GM18519 (cell line): ENCODE measurements at regions not wholly inside any gene's neighbourhood (a gene's known extent, or its start where the extent isn't known, plus 50 kb on each side); places are given as distances from the start of the nearest gene placed in this dataset.
"Not testable (repeated sequence)": the region's sequence is repeated elsewhere in the genome, so short reads cannot be mapped to it uniquely, and the experiment has no call there.

ENCODE experiments used
- ATAC-seq: cut with Tn5 transposase; IDR thresholded peaks from one replicate; pipeline ENCODE4 v1.9.1; 2021; ENCODE audit warnings: mild to moderate bottlenecking, moderate library complexity; ENCODE audit not compliant: unreplicated experiment, low FRiP score

DNA sequence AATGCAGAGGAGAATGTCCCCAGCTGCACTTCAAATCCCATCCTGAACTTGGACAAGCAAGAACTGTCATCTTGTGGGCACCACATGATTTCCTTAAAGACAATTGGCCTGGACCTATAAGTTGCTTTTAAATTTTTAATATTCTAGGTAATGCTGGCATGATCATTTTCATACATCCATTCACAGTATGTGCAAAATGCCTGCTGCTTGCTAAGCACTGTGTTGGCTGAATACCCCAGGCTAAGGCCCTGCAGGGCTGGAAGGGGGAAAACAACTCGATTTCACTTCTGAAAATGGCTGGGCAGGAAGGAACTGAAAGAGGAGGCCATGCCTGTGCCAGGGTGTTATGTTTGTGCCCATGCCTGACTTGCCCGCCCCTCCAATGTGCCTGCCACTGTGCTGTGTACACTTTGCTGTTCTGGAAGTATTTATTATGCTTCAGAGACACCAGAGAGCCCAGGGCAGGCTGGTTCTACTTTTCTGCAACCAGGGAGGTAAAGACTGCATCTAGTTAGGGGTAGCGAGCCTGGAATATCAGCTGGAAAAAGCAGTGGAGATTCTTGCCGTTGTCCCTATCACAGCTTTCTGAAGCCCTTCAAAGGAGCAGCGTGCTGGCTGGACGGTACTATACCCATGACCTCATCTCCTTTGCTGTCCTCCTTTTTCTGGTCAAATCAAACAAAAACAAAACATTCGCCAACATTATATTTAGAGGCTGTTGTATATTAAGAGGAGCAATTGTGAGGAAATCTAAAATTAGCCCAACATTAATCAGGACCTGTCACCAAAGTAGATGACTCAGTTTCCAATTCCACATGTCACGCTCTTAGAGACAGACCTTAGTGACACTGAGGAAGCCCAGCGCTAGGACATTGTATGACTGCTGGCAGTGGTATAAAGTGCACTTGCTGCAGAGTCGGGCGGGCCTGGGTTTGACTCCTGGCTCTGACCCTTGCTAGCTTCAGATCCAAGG, 158.1 kb downstream of the DDX1 start:
- ATAC-seq: no peak

DNA sequence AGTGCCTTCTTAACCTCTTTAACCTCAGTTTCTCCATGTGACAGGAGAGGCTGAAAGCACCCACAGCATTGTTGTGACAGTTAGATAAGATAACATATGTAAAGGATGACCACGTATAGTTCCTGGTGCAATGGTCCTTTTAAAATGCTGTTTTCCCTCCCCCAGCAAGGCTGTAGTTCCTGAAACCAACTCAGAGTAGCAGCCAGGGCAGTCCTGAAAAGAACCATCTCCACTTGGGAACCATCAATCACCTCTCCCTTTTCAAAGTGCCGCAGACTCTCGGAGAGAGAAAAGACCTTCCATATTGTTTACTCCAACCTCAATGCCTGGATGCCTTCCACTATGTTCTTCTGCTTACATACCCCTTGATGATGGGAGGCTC, 158.8 kb downstream of the DDX1 start:
- ATAC-seq: no peak

DNA sequence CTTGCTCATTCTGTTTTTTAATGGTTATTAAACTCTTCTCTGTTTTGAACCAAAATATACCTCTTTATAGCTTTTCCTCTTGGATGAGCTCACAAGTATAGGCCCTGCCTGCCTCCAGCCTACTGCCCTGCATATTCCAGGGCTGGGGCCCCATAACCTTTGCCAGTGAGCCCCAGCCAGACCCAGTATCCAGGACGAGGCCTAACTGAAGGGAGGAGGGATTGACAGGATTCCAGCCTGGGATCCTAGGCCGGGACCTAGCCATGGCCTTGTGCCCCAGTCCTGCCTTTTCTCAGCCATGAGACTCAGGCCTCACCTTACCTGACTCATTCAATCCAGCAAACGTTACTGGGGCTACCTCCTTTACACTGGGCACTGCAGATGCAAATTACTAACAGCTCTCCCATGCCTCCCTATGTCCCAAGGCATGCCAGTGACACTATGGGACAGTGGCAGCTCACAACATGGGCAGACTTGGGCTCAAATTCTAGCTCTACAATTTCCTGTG, 159.2 kb downstream of the DDX1 start:
- ATAC-seq: no peak

DNA sequence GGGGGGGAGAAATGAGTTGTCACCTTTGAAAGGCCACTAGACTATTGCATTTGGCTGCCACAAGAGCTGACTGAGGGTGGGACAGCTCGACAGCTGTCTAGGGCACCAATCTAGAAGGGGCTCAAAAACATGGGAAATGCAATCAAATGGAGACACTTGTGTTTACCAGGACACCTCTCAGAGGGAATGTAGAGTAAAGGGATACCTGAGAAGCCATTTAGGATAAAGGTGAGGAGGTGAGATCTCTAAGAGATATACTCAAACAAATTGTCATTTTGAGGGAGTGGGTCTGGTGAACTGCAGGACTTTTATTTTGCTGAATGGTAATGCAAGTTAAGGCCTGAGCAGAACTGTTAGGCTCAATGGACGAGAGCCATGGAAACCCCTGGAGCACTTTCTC, 159.8 kb downstream of the DDX1 start:
- ATAC-seq: no peak

DNA sequence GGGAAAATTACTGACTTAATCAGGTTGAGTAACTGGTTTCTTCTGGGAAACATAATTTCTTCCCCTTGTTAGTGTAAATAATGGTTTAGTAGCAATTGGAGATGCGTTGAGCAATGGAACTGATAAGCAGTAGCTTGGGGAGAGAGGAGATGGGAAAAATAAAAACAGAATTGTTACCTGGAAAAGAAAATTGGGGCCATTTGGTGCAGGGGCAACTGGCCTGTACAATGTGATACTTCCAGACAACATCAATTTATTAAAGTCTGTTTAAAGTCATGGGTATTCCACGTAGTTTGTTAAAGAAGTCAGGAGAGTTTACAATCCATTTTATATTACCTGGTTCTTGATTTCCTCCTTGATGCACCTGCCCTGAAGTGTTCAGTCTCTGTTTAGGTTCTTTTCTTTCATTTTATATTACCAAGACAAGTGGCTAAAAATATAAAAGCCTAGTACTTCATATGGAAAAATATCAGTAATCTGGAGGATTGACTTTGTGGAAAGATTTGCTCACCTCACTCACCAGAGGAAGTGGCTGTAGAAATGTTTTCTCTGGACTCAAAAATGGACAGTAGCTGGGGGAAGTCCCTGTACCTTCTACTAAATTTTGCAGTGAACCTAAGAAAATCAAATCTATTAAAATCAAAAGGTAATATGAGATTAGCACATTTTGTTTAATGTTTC, 161.0 kb downstream of the DDX1 start:
- no peak for ATAC-seq

DNA sequence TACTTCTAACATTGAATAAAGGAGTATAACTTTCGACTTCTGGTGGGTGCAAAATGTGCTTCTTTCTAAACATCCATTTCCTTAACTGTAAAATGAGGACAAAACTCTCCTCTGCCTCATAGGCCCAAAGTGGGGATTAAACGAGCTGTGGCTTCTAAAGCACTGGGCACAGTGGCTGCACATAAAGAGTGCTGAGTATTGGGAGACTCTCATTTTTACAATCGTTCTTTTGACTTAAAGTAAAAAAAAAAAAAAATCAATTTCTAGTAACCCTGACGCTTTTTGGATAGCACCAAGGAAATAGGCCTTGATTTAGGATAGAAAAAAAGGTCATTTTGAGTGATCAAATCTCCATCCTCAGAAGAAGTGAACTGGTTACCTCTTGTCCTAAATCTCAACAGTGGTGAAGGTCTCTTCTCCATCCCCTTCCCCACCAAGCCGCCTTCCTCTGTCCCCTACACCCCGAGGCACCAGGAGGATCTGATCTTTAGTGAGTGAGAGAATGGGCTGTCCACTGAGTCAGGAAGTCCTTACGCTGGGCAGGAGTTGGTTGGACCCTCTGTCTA, 161.6 kb downstream of the DDX1 start:
- ATAC-seq: no peak

DNA sequence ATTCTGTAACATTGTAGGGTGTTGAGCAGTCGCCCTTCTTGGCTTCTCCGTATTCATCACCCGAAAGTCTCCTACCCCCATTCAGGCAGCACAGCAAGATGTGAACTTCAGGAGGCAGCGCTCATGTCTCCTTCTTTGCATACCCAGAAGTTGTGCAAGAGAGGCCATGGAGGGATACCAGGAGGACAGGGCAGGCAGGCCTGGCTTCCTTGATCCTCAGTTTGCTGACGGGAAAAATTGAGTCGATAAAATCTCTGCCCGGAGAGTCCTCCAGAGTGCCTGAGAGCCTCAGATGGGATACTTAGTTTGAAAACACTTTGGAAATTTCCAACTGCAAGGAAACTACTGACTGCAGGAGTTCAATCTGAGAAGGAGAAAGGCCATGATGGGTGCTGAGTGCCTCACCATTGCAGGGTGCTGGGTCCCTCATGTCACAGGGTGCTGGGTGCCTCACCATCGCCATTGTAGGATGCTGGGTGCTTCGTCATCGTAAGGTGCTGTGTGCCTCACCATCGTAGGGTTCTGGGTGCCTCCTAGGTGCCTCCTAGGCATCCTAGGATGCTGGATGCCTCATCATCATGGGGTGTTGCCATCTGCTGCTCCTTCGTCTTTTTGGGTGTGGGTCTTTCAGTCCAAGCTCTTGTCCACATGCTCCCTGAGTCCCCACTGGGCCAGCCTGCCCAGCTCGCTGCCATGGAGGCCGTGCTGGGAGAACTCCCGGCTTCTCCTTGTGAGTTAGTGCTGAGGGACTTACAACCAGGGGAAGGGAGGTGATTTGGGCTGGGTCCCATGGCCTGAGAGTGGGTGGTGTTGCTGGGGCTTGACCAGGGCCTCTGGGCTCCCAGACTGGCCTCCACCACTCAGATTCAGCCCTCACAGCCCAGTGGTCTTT, 162.4 kb downstream of the DDX1 start:
- ATAC-seq: no peak

DNA sequence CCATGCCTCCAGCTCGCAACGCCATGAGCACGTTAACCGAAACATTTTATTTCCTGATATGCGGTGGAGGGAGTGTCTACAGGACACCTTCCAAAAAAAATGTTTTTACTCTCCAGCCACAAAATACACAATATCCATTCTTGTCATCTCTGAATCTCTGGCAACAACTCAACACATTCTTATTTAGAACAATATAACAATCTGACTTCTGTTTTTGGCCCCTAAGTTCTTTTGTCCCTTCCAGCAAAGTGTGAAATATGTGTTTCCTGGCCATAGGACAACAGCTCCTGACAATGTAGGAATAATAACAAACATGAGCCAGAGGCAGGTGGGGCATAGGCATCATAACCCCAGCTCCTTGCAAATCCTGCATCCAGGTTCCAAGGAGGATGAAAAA, 163.0 kb downstream of the DDX1 start:
- no peak for ATAC-seq

DNA sequence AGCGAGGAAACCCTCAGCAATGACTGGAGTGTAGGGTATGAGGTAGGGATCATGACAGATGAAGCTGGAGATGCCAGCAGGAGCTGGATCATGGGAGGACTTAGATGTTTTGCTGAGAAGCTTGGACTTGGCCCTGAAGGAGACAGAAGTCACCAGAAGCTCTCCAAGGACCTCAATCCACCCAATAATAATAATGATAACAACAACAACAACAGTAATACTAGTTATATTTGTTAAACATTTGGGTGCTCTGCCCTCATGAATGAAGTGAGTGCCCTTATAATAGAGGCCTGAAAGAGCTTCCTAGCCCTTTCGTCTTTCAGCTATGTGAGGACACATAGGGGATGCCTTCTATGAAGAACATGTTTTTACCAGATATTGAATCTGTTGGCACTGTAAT, 163.9 kb downstream of the DDX1 start:
- ATAC-seq: no peak

DNA sequence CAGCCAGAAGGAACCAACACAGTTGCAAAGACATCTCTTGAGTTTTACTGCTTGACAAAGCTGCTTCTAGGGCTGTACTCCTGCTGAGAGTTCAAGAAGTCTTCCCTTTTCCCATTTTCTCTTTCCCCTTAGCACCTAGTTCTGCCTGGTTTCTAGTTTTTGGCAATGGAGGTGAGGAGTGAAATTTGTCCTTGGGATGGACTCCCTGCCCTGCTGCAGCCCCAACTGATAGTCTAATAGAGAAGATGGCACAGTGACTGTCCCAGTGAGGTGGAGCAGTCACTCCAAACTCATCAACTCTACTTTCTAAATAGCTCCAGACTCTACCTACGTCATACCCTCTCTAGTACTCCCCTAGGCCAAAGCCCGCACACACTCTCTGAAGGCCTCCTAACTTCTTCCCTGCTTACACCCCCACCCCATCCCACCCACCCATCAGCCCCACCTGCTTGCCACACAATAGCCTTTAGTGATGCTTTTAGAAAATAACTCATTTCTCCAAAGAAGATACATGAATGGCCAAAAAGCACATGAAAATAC, 164.4 kb downstream of the DDX1 start:
- no peak for ATAC-seq

DNA sequence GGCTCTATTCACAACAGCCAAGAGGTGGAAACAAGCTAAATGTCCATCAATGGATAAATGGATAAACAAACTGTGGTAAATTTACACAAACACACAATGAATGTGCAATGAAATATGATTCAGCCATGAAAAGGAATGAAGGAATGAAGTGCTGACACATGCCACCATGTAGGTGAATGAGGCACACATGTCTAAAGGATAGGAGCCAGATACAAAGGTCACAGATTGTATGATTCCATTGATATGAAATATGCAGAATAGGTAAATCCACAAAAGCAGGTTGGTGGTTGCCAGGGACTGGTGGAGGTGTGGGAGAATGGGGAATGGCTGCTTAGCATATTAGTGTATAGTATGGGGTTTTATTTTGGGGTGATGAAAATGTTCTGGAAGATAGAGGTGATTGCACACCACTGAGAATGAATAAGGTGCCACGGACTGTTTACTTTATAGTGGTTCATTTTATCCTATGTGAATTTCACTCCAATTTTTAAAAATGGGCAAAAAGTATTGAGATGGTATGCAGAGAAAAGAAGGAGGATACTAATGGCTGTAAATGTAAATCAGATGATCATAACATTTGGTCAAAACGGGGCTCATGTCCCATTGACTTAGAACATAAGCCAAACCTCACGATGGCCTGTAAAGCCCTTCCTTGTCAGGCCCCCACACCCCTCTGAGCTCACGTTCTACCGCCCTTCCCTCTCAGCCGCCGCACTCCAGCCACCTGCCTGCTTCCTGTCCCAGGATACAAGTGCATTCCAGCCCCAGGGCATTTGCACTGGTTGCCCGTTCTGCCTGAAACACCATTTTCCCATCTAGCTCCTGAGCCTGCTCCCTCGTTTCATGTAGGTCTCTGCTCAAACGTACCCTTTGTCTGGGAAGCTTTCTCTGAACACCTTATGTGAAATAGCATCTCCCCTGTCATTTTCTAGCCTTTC, 165.5 kb downstream of the DDX1 start:
- no peak for ATAC-seq

DNA sequence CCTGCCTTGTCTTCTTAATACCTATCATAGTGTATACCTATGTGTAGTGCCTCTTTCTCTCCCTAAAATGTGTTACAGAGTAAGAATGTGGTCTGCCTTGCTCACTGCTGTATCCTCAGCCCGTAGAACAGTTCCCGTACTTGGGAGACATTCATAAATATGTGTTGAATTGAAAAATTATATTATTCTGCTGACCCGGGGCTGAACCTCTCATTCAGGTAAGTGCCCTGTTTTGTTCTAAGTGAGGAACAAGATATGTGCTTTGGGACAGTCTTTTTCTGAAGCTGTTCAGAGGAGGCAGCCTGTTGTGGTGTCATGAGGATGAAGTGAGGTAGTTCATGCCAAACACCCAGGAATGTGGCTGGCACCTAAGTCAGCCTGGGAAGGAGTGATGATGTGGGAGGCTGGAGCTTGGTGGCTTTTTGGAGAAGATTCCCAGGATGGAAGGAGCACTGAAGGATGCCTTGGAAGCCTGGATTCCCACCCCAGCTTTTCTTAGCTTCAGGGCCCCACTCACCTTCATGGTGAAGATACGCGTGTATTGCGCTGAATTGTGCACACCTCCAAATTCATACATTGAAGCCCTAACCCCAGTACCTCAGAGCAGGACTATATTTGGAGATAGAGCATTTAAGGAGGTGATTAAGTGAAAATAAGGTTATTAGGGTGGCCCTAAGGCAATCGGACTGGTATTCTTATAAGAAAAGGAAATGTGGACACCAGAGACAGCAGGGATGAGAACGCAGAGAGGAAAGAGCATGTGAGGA, 166.3 kb downstream of the DDX1 start:
- no peak for ATAC-seq

DNA sequence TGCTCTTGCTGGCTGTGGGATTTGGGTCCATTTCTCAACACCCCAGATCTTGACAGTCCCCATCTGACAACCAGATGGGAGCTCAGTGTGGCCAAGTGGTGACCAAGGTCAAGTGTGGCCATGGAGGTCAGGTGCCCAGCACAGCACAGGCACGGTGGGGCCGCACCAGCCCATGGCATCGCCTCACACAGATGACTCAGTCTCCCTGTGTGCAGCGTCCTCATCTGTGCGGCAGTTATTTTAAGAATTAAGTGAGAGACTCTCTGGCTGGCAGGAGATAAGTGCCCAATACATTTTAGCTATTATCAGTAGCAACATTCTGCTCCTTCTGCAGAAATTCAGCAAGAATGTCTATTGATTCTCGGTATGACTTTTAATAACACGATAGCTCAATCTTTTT, 167.2 kb downstream of the DDX1 start:
- ATAC-seq: no peak

DNA sequence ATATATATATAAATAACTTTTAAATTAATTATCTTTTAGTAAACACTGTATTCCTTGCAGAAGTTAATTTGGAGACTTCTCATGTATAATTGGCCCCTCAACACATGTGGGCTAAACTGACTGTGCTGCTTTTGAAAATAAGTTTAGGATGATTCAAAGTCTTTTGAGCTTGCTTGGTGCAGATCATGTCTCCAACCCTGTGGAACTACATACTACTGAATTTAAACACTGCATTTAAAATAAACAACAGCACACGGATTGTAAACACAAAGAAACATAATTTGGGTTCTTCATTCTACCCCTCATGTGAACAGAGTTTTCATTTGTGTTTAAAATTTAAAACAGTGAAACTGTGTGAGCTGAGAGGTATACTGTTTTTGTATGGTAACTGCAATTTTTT, 167.7 kb downstream of the DDX1 start:
- ATAC-seq: no peak

DNA sequence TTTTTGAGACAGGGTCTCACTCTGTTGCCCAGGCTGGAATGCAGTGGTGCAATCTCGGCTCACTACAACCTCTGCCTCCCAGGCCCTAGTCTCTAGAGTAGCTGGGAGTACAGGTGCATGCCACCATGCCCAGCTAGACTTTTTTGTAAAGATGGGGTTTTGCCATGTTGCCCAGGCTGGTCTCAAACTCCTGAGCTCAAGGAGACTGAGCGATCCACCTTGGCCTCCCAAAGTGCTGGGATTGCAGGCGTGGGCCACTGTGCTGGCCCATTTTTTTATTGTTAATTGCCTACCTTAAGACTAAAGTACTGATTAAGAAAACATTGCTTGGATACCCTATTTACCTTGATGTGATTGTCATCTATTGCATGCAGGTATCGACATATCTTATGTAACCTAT, 168.1 kb downstream of the DDX1 start:
- ATAC-seq: not testable (repeated sequence)

DNA sequence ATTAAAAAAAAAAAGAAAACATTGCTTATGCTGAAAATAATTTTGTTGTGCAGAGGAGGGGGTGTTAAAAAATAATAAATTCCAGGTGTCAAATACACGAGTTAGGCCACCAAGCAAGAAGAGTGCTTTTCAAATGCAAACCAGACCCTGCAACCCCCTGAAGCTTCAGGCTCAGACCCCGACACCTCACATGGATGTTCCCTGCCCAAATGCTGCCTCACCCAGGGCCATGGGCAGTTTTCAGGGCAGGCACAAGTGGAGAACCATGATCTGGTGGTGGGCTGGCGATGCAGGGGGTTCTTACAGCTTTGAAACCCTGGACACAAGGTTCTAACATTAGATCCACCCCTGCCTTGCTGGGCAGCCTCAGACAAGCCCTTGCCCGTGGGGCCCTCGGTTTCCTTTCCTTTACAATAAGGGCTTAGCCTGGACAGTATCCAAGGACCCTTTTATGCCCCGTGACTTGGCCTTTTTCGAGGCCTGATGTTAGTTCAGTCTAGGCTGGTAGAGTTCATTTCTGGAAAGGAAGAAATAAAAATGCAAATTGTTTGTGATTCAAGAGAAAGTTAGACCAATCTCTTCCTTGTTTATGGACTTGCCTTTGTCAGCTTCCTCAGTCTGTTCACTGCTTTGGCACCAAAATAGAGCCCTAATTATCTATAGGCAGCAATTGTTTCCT, 168.7 kb downstream of the DDX1 start:
- no peak for ATAC-seq

DNA sequence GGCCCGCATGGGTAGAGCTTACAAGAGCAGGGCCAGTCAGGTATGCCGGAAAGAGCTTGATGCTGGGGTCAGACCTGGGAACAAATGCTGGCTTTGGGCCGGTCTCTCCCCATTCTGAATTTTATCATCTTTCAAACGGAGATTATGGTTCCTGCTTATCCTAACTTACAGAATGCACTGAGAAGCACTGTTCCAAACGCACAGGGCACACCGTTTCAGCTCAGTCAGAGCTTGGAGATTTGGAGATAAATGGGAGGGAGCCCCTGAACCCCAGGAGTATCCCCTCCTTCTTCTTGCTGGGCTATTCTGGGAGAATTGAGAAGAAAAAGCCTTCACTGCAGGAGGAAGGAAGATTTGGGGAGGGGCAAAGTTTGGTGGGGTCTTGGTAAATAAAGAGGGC, 169.4 kb downstream of the DDX1 start:
- ATAC-seq: no peak

DNA sequence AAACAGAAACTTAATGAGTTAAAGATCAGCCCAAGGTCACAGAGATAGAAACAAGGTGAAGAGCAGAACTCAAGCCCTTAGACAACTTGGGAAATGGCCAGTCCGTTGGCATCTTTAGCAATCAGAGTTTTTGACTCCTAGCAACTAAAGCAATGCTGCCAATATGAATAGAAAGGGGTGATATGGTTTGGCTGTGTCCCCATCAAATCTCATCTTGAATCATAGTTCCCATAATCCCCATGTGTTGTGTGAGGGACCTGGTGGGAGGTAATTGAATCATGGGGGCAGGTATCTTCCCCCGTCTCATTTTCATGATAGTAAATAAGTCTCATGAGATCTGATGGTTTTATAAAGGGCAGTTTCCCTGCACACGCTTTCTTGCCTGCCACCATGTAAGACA, 170.2 kb downstream of the DDX1 start:
- ATAC-seq: no peak
